ENCODE measurements at regions not wholly inside any gene's neighbourhood (a gene's known extent, or its start where the extent isn't known, plus 50 kb on each side); places are given as distances from the start of the nearest gene placed in this dataset.

GRCh38 chr7:45972629-45973312, 51.7 kb upstream of the IGFBP3 start:
- H3K27me3 ChIP-seq (ENCODE audit: control insufficient read depth, insufficient read depth, low read length) = no peaks in the 10 kb centered on the region
- H3K27ac ChIP-seq (ENCODE audit: insufficient read depth, low read length) = no peak overlapping the region
- ChIA-PET POLR2A (ENCODE audit: unreplicated experiment) (no interaction called here), CTCF (no interaction called here)
- ATAC-seq (ENCODE audit: low read depth) (no peak), DNase-seq (no peak)
- peak overlapping the region; percentile 67 for H2BK20ac ChIP-seq (ENCODE audit: low read depth, low read length)
- H3K79me1 ChIP-seq (ENCODE audit: low read depth in 1 of 2, low read length in 2 of 2) = no peaks in the 10 kb centered on the region
- WGBS, 2 experiments (ENCODE audit: extremely low coverage in 2 of 2, insufficient read length in 1 of 2) = 100% methylated on average over 2 of the region's 12 CpGs; no CpG with 5 or more reads in 1 of the 2 experiments
- dilution Hi-C loops (cut with HindIII; ENCODE audit: low sequenced_read_pairs, unreplicated experiment) = no loop called here
- intact Hi-C loops (cut with micrococcal nuclease) = no loop called here
- H3K23ac ChIP-seq (ENCODE audit: low read depth, low read length) = no peak overlapping the region
- H3K56ac ChIP-seq (ENCODE audit: extremely low read depth, insufficient read depth, low read length) = no peak overlapping the region
- peak overlapping the region; percentile 71 for H4K91ac ChIP-seq (ENCODE audit: insufficient read depth, low read depth, low read length)
- BruUV-seq (replicated peaks) = no TSS peak
- peak overlapping the region; percentile 56; the same call in 1 of the 2 replicates for H2AK5ac ChIP-seq (ENCODE audit: low read depth, low read length)
- H2AK9ac ChIP-seq (replicated peaks; ENCODE audit: low read depth, low read length, poor library complexity) = peak overlapping the region; percentile 55
- H4K8ac ChIP-seq (ENCODE audit: low read depth in 2 of 2, low read length in 2 of 2) = no peak overlapping the region
- in situ Hi-C loops (cut with MboI; ENCODE audit: low sequenced_read_pairs) = no loop called here
- H3K4ac ChIP-seq (ENCODE audit: low read depth, low read length) = peak overlapping the region; percentile 53; the same call in 1 of the 2 replicates
- H3K4me2 ChIP-seq (ENCODE audit: low read depth, low read length) = no peak overlapping the region
- H3K18ac ChIP-seq (ENCODE audit: low read depth, low read length) = no peak overlapping the region
- H4K5ac ChIP-seq (ENCODE audit: low read depth, low read length) = no peak overlapping the region
- H3K9ac ChIP-seq (ENCODE audit: low read depth, low read length) = no peak overlapping the region
- TF ChIP-seq, protein P1, sequence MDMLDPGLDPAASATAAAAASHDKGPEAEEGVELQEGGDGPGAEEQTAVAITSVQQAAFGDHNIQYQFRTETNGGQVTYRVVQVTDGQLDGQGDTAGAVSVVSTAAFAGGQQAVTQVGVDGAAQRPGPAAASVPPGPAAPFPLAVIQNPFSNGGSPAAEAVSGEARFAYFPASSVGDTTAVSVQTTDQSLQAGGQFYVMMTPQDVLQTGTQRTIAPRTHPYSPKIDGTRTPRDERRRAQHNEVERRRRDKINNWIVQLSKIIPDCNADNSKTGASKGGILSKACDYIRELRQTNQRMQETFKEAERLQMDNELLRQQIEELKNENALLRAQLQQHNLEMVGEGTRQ (IDR thresholded peaks at IDR 0.05; ENCODE audit: low read depth, low read length) = no peak
- TF ChIP-seq RCOR1 (IDR thresholded peaks at IDR 0.05; ENCODE audit: insufficient replicate concordance, low read length) (no peak), MXI1 (IDR thresholded peaks at IDR 0.05; ENCODE audit: borderline replicate concordance, low read depth, low read length) (no peak), POLR2A (IDR thresholded peaks at IDR 0.05; ENCODE audit: low read depth, low read length) (no peak), CTCF (conservative IDR thresholded peaks at IDR 0.05; ENCODE audit: low read depth, low read length) (no peak), NFE2L2 (IDR thresholded peaks at IDR 0.05; ENCODE audit: low read depth, low read length) (no peak), MAFK (IDR thresholded peaks at IDR 0.05; ENCODE audit: low read depth, low read length) (no peak), FOS (IDR thresholded peaks at IDR 0.05; ENCODE audit: low read depth, low read length) (no peak), RFX5 (IDR thresholded peaks at IDR 0.05; ENCODE audit: low read depth, low read length) (no peak), SMC3 (IDR thresholded peaks at IDR 0.05; ENCODE audit: low read depth, low read length) (no peak), MAZ (IDR thresholded peaks at IDR 0.05; ENCODE audit: borderline replicate concordance, low read depth, low read length) (no peak), RAD21 (IDR thresholded peaks at IDR 0.05; ENCODE audit: low read length) (no peak), CHD1 (IDR thresholded peaks at IDR 0.05; ENCODE audit: low read depth, low read length) (no peak), CEBPB (IDR thresholded peaks at IDR 0.05; ENCODE audit: low read depth, low read length) (no peak), BHLHE40 (IDR thresholded peaks at IDR 0.05; ENCODE audit: low read depth, low read length) (no peak)
- TF ChIP-seq, protein P2, sequence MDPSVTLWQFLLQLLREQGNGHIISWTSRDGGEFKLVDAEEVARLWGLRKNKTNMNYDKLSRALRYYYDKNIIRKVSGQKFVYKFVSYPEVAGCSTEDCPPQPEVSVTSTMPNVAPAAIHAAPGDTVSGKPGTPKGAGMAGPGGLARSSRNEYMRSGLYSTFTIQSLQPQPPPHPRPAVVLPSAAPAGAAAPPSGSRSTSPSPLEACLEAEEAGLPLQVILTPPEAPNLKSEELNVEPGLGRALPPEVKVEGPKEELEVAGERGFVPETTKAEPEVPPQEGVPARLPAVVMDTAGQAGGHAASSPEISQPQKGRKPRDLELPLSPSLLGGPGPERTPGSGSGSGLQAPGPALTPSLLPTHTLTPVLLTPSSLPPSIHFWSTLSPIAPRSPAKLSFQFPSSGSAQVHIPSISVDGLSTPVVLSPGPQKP (IDR thresholded peaks at IDR 0.05; ENCODE audit: borderline replicate concordance, low read depth, low read length) = no peak
- H3K36me3 ChIP-seq (ENCODE audit: control insufficient read depth, insufficient read depth, low read length) = no peaks in the 10 kb centered on the region
- H3K9me1 ChIP-seq (ENCODE audit: insufficient read depth, low read length) = peaks cover 12% of the 10 kb centered on the region
- peak overlapping the region; percentile 68 for H2BK120ac ChIP-seq (ENCODE audit: low read depth, low read length)
- H2BK5ac ChIP-seq (ENCODE audit: low read depth, low read length, poor library complexity, severe bottlenecking) = peak overlapping the region; percentile 19
- H2BK15ac ChIP-seq (ENCODE audit: low read depth, low read length) = peak overlapping the region; percentile 34; the same call in 2 of the 3 replicates
- peaks cover 9% of the 10 kb centered on the region for H3K4me1 ChIP-seq (ENCODE audit: control insufficient read depth, insufficient read depth, low read length)
- no peak overlapping the region for H3K14ac ChIP-seq (replicated peaks; ENCODE audit: low read depth, low read length)
- peaks cover 4% of the 10 kb centered on the region; the same call in 1 of the 2 replicates for H3K9me3 ChIP-seq (ENCODE audit: control insufficient read depth, insufficient read depth, low read length)
- H2AFZ ChIP-seq (replicated peaks; ENCODE audit: low read length, poor library complexity) = no peak overlapping the region
- H3K4me3 ChIP-seq (ENCODE audit: insufficient read depth, low read depth, low read length) = no peak overlapping the region
- H4K20me1 ChIP-seq (ENCODE audit: insufficient read depth, low read length) = no peaks in the 10 kb centered on the region

Measured in IMR-90 (cell line).